ENCODE measurements at regions not wholly inside any gene's neighbourhood (a gene's known extent, or its start where the extent isn't known, plus 50 kb on each side); places are given as distances from the start of the nearest gene placed in this dataset.

GRCh38 chr2:71814885-71815284 is 332.8 kb downstream of the CYP26B1 start:
- CTCF ChIA-PET (ENCODE audit: low intra/inter-chr PET ratio): no interaction called here
- WGBS (ENCODE audit: insufficient coverage, low coverage, missing lambda C conversion rate): 0% methylated on average over 2 of the region's 2 CpGs

More at GRCh38 chr2:71814885-71815284, 332.8 kb downstream of the CYP26B1 start:
- no TSS peak for BruUV-seq (replicated peaks)
- H3K27ac ChIP-seq (ENCODE audit: extremely low read depth, low read depth, low read length): no peak overlapping the region
- H3K4me3 ChIP-seq: no peak overlapping the region
- no peaks in the 10 kb centered on the region for H3K36me3 ChIP-seq (ENCODE audit: control insufficient read depth, insufficient read depth, low read length)
- no peaks in the 10 kb centered on the region for H3K4me1 ChIP-seq (replicated peaks in 1 of 2; ENCODE audit: control insufficient read depth in 2 of 2, insufficient read depth in 2 of 2, low read length in 2 of 2)
- in situ Hi-C loops (cut with MboI) (loop anchor here (10.0 kb wide), 1 partner anchor 930 kb away; no protein-coding TSS in a partner anchor), intact Hi-C loops (cut with micrococcal nuclease) (no loop called here)
- no peaks in the 10 kb centered on the region for H4K20me1 ChIP-seq (replicated peaks; ENCODE audit: control insufficient read depth, insufficient read depth, low read length)
- POLR2A ChIA-PET: interaction anchor here (1.2 kb wide), 1 partner anchor 14 kb away, joined by 3 read pairs; no protein-coding TSS in a partner anchor
- FAIRE-seq (no peak), ATAC-seq (no peak), DNase-seq (ENCODE audit: extremely low read depth in 1 of 4, low spot score in 3 of 4) (no peak)
- H3K9ac ChIP-seq (ENCODE audit: insufficient read depth in 1 of 2, low read depth in 2 of 2, low read length in 2 of 2): no peak overlapping the region
- no peaks in the 10 kb centered on the region for H3K79me2 ChIP-seq (ENCODE audit: control insufficient read depth, insufficient read depth, low read length)
- TF ChIP-seq HINFP (tag; conservative IDR thresholded peaks at IDR 0.05; ENCODE audit: low read depth) (no peak), ZBTB8A (IDR thresholded peaks at IDR 0.05; ENCODE audit: partially characterized antibody) (no peak), BHLHE40 (IDR thresholded peaks at IDR 0.05; ENCODE audit: low read length) (no peak), ZNF184 (CRISPR knock-in tag; IDR thresholded peaks at IDR 0.05) (no peak), ZSCAN29 (IDR thresholded peaks at IDR 0.05) (no peak), BDP1 (IDR thresholded peaks at IDR 0.05; ENCODE audit: insufficient read depth, insufficient read length) (no peak), ATF3 (IDR thresholded peaks at IDR 0.05) (no peak), ATF3 (CRISPR knock-in tag; conservative IDR thresholded peaks at IDR 0.05) (no peak), ZBTB7A (IDR thresholded peaks at IDR 0.05; ENCODE audit: borderline replicate concordance, control insufficient read depth, low read depth, low read length) (no peak), ZNF347 (CRISPR knock-in tag; IDR thresholded peaks at IDR 0.05; ENCODE audit: low read depth) (no peak), ZNF165 (CRISPR knock-in tag; IDR thresholded peaks at IDR 0.05; ENCODE audit: borderline replicate concordance) (no peak), E2F4 (CRISPR knock-in tag; IDR thresholded peaks at IDR 0.05; ENCODE audit: low read depth) (no peak), TCF7L2 (IDR thresholded peaks at IDR 0.05; ENCODE audit: low read depth, low read length) (no peak), OTX1 (CRISPR knock-in tag; IDR thresholded peaks at IDR 0.05) (no peak)
- no peaks in the 10 kb centered on the region for H3K9me1 ChIP-seq (ENCODE audit: control insufficient read depth, insufficient read depth, low read length)
- H3K27me3 ChIP-seq (ENCODE audit: control insufficient read depth in 2 of 2, insufficient read depth in 2 of 2, low read length in 2 of 2): no peaks in the 10 kb centered on the region; a peak in 1 of 5 replicates
- H3K4me2 ChIP-seq (ENCODE audit: insufficient read depth, low read length): no peak overlapping the region
- H3K9me3 ChIP-seq (replicated peaks; ENCODE audit: control insufficient read depth, insufficient read depth, low read depth, low read length): no peaks in the 10 kb centered on the region
- no peak overlapping the region for H2AFZ ChIP-seq (ENCODE audit: low read depth, low read length)

Data from K562 (cell line).